B cell (primary cell): ENCODE measurements at regions not wholly inside any gene's neighbourhood (a gene's known extent, or its start where the extent isn't known, plus 50 kb on each side); places are given as distances from the start of the nearest gene placed in this dataset.

Experiments used
- ATAC-seq: fragments of 200-7000 bp; cut with Tn5 transposase; one replicate; pipeline ENCODE4 v1.10.0; 2021; ENCODE audit warnings: low read depth, mild to moderate bottlenecking, moderate number of reproducible peaks, moderate library complexity
- CTCF ChIA-PET: fragments of 350-600 bp; sonication (Branson Sonifier 250); formaldehyde crosslinking; loops from one replicate; lab custom pipeline; 2021; ENCODE audit warnings: antibody characterized with exemption, inconsistent platforms; lab: Charles Lee
- POLR2A ChIA-PET: fragments of 350-600 bp; sonication (Branson Sonifier 250); formaldehyde crosslinking; loops from one replicate; lab custom pipeline; 2021; ENCODE audit warnings: antibody characterized with exemption; lab: Charles Lee
- DNase-seq: peaks from one replicate; pipeline ENCODE4 v3.0.0; 2013
- H2AFZ ChIP-seq: 2 replicates; pipeline ENCODE4 v1.6.1; 2012; ENCODE audit warnings: mild to moderate bottlenecking, low read depth, low read length; ENCODE audit not compliant: insufficient read depth, poor library complexity, severe bottlenecking
- H3K27ac ChIP-seq, 2 donors: 1 replicate in 1 of 2; 2 replicates in 1 of 2; pipeline ENCODE4 v1.5.1; 2012 to 2013; ENCODE audit warnings: low read length in 2 of 2, mild to moderate bottlenecking in 2 of 2, moderate library complexity in 1 of 2
- H3K27me3 ChIP-seq, 4 experiments: fragments of 200-600 bp in 1 of 4; sonication (generic) in 1 of 4; replicated peaks in 1 of 4; 1 replicate in 2 of 4; 2 replicates in 2 of 4; pipeline versions ENCODE4 v1.6.1 to v1.7.0; 2013 to 2016; ENCODE audit warnings: low read length in 3 of 4, mild to moderate bottlenecking in 2 of 4, mixed read lengths in 1 of 4, moderate library complexity in 1 of 4; ENCODE audit not compliant: insufficient read depth in 4 of 4, control insufficient read depth in 3 of 4; ENCODE audit errors: control extremely low read depth in 1 of 4
- H3K36me3 ChIP-seq, 2 experiments: replicated peaks in 1 of 2; 1 replicate in 1 of 2; 2 replicates in 1 of 2; pipeline versions ENCODE4 v1.6.1 to v1.7.1; 2013; ENCODE audit warnings: low read length in 1 of 2; ENCODE audit not compliant: insufficient read depth in 2 of 2, control insufficient read depth in 1 of 2; ENCODE audit errors: control extremely low read depth in 1 of 2, extremely low read depth in 1 of 2
- H3K4me1 ChIP-seq, 2 donors: fragments of 200-600 bp in 1 of 2; sonication (generic) in 1 of 2; 1 replicate in 1 of 2; 2 replicates in 1 of 2; pipeline versions ENCODE4 v1.5.1 to v1.6.1; 2013 to 2017; ENCODE audit warnings: low read length in 2 of 2; ENCODE audit not compliant: control insufficient read depth in 2 of 2, insufficient read depth in 2 of 2
- H3K4me2 ChIP-seq: replicated peaks from 2 replicates; pipeline ENCODE3; 2012; ENCODE audit warnings: mild to moderate bottlenecking, low read depth, low read length; ENCODE audit not compliant: poor library complexity, severe bottlenecking
- H3K4me3 ChIP-seq, 5 experiments: fragments of 200-600 bp in 1 of 5; sonication (generic) in 1 of 5; 1 replicate in 3 of 5; 2 replicates in 2 of 5; pipeline versions ENCODE4 v1.5.1 to v1.7.0; 2011 to 2016; ENCODE audit warnings: low read length in 4 of 5, mild to moderate bottlenecking in 4 of 5, low read depth in 2 of 5, control low read depth in 1 of 5, moderate library complexity in 1 of 5; ENCODE audit not compliant: insufficient read depth in 1 of 5; ENCODE audit errors: control extremely low read depth in 1 of 5, extremely low read depth in 1 of 5
- H3K79me2 ChIP-seq: fragments of 200-600 bp; sonication (generic); one replicate; pipeline ENCODE4 v1.6.0; 2016; ENCODE audit warnings: low read length; ENCODE audit not compliant: control insufficient read depth, insufficient read depth
- H3K9ac ChIP-seq: fragments of 200-600 bp; sonication (generic); 2 replicates; pipeline ENCODE4 v1.6.1; 2017; ENCODE audit warnings: mild to moderate bottlenecking, low read length, moderate library complexity
- H3K9me3 ChIP-seq, 3 donors: one replicate each; pipeline versions ENCODE4 v1.6.1 to v1.7.1; 2013; ENCODE audit warnings: low read length in 2 of 3; ENCODE audit not compliant: control insufficient read depth in 2 of 3, insufficient read depth in 1 of 3; ENCODE audit errors: control extremely low read depth in 1 of 3
- H4K20me1 ChIP-seq: 2 replicates; pipeline ENCODE4 v1.6.0; 2012; ENCODE audit warnings: mild to moderate bottlenecking, low read length; ENCODE audit not compliant: insufficient read depth, control insufficient read depth, poor library complexity, severe bottlenecking
- H3K27ac Mint-ChIP-seq: one replicate; pipeline ENCODE4 v1.8.0; 2021; ENCODE audit warnings: mixed read lengths
- H3K27me3 Mint-ChIP-seq: one replicate; pipeline ENCODE4 v1.8.0; 2021; ENCODE audit warnings: mixed read lengths
- H3K4me1 Mint-ChIP-seq: one replicate; pipeline ENCODE4 v1.8.0; 2021; ENCODE audit warnings: mixed read lengths
- H3K4me3 Mint-ChIP-seq: one replicate; pipeline ENCODE4 v1.8.0; 2021; ENCODE audit warnings: mixed read lengths
- H3K9me3 Mint-ChIP-seq: one replicate; pipeline ENCODE4 v1.8.0; 2022; ENCODE audit warnings: mixed read lengths; ENCODE audit not compliant: insufficient read depth
- CTCF ChIP-seq: fragments of 200-600 bp; IDR thresholded peaks from one replicate; pipeline ENCODE4 v1.8.0; 2022; ENCODE audit warnings: antibody characterized with exemption, mild to moderate bottlenecking
- EZH2 ChIP-seq: IDR thresholded peaks from 2 replicates; pipeline ENCODE4 v1.6.1; 2012; ENCODE audit warnings: borderline replicate concordance, low read depth, mild to moderate bottlenecking, moderate library complexity, low read length; ENCODE audit not compliant: insufficient read depth, poor library complexity, severe bottlenecking
- WGBS: methylation state at CpG from one replicate; pipeline ENCODE4 v1.1.5; 2013; ENCODE audit warnings: missing lambda C conversion rate; ENCODE audit not compliant: insufficient coverage; 5-methylcytosine and 5-hydroxymethylcytosine counted together
- intact Hi-C: fragments of 100-400 bp; cut with micrococcal nuclease; formaldehyde crosslinking; loops from one replicate; pipeline ENCODE4 v1.10.0; 2022

- H3K36me3 ChIP-seq, result no peaks in the 10 kb centered on the region
- 89% methylated on average over 4 of the region's 5 CpGs for WGBS
- no peak overlapping the region for H3K4me3 Mint-ChIP-seq
- no peaks in the 10 kb centered on the region for H3K4me1 Mint-ChIP-seq
- no peak overlapping the region for H2AFZ ChIP-seq
- ChIA-PET POLR2A (no interaction called here), CTCF (no interaction called here)
- no peaks in the 10 kb centered on the region for H3K4me1 ChIP-seq
- no peak for TF ChIP-seq EZH2
- TF ChIP-seq CTCF, result no peak
- H3K9me3 Mint-ChIP-seq, result no peaks in the 10 kb centered on the region
- no peak overlapping the region for H3K27ac ChIP-seq
- H3K4me2 ChIP-seq, result no peak overlapping the region
- ATAC-seq, result no peak
- no peak for DNase-seq
- peaks cover 0 to 3% (median 0%) of the 10 kb centered on the region in 3 donors for H3K9me3 ChIP-seq
- H3K27me3 ChIP-seq, result no peaks in the 10 kb centered on the region
- no peak overlapping the region for H3K27ac Mint-ChIP-seq
- no peaks in the 10 kb centered on the region for H3K79me2 ChIP-seq
- peaks cover 4% of the 10 kb centered on the region for H3K27me3 Mint-ChIP-seq
- no peak overlapping the region for H3K9ac ChIP-seq
- H4K20me1 ChIP-seq, result no peaks in the 10 kb centered on the region
- intact Hi-C loops, result no loop called here
- H3K4me3 ChIP-seq, result no peak overlapping the region
These were observed 135.5 kb upstream of the PHACTR3 start for GRCh38 chr20:59468831-59469230.

- Mint-ChIP-seq H3K27ac (no peak overlapping the region), H3K27me3 (peaks cover 4% of the 10 kb centered on the region), H3K4me1 (no peaks in the 10 kb centered on the region), H3K9me3 (no peaks in the 10 kb centered on the region), H3K4me3 (no peak overlapping the region)
- no peaks in the 10 kb centered on the region for H3K9me3 ChIP-seq
- no peak overlapping the region for H3K4me3 ChIP-seq
- no peak overlapping the region for H3K4me2 ChIP-seq
- H3K27ac ChIP-seq, result no peak overlapping the region
- H3K79me2 ChIP-seq, result no peaks in the 10 kb centered on the region
- CTCF ChIA-PET, result no interaction called here
- POLR2A ChIA-PET, result no interaction called here
- H3K4me1 ChIP-seq, result no peaks in the 10 kb centered on the region
- no peaks in the 10 kb centered on the region for H3K27me3 ChIP-seq
- H3K9ac ChIP-seq, result no peak overlapping the region
- TF ChIP-seq CTCF (no peak), EZH2 (no peak)
- no peaks in the 10 kb centered on the region for H3K36me3 ChIP-seq
- DNase-seq (no peak), ATAC-seq (no peak)
- H4K20me1 ChIP-seq, result no peaks in the 10 kb centered on the region
- intact Hi-C loops, result no loop called here
- H2AFZ ChIP-seq, result no peak overlapping the region
- 87% methylated on average over 32 of the region's 34 CpGs for WGBS
These were observed 134.8 kb upstream of the PHACTR3 start for GRCh38 chr20:59469267-59470252.
